ENCODE measurements at regions not wholly inside any gene's neighbourhood (a gene's known extent, or its start where the extent isn't known, plus 50 kb on each side); places are given as distances from the start of the nearest gene placed in this dataset.
A peak's percentile ranks its signal among the peaks of the same experiment; 100 is the strongest.

DNA sequence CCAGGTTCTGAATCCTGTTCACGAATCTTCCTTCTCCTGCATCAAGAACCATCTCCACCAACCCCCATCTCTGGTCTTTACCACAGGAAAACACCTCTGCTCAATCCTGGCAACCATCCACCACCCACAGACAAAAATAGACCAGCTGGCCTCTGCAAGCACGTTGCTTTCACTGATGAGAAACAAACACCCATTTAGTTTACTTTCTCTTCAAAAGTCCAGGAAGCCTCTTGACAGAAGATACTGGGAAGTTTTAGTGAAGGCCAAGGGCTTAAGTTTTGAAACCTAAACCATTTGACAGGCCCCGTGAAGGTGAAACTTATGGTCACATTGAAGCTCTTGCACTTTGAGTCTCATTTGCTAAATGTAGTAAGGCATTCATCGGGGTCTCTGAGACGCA is 122.6 kb upstream of the PPP2R5A start:
- DNase-seq, result peak; percentile 31 to 76
- peak; percentile 32 to 69 (median 57) for ATAC-seq
- peaks cover 5 to 52% (median 39%) of the 10 kb centered on the region in 9 donors for H3K4me1 ChIP-seq
- no peaks in the 10 kb centered on the region for H3K27me3 ChIP-seq
- no peaks in the 10 kb centered on the region for H3K36me3 ChIP-seq
- peak overlapping the region in 9 of 10 donors; percentile 3 to 81 (median 42) for H3K27ac ChIP-seq
- TF ChIP-seq, protein P1, sequence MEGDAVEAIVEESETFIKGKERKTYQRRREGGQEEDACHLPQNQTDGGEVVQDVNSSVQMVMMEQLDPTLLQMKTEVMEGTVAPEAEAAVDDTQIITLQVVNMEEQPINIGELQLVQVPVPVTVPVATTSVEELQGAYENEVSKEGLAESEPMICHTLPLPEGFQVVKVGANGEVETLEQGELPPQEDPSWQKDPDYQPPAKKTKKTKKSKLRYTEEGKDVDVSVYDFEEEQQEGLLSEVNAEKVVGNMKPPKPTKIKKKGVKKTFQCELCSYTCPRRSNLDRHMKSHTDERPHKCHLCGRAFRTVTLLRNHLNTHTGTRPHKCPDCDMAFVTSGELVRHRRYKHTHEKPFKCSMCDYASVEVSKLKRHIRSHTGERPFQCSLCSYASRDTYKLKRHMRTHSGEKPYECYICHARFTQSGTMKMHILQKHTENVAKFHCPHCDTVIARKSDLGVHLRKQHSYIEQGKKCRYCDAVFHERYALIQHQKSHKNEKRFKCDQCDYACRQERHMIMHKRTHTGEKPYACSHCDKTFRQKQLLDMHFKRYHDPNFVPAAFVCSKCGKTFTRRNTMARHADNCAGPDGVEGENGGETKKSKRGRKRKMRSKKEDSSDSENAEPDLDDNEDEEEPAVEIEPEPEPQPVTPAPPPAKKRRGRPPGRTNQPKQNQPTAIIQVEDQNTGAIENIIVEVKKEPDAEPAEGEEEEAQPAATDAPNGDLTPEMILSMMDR (IDR thresholded peaks at IDR 0.05), result no peak
- 18 to 26% methylated on average over 5 of the region's 5 CpGs for WGBS, 2 donors
- no peak overlapping the region for H3K4me3 ChIP-seq
- no peaks in the 10 kb centered on the region for H3K9me3 ChIP-seq
- intact Hi-C loops (cut with DNase I), result loop anchor here in 4 of 10 donors (5.0 to 10.0 kb wide), 5 partner anchors 75 to 125 kb away; partner anchors contain the start of gene PPP2R5A (in 2 of the 4)

DNA sequence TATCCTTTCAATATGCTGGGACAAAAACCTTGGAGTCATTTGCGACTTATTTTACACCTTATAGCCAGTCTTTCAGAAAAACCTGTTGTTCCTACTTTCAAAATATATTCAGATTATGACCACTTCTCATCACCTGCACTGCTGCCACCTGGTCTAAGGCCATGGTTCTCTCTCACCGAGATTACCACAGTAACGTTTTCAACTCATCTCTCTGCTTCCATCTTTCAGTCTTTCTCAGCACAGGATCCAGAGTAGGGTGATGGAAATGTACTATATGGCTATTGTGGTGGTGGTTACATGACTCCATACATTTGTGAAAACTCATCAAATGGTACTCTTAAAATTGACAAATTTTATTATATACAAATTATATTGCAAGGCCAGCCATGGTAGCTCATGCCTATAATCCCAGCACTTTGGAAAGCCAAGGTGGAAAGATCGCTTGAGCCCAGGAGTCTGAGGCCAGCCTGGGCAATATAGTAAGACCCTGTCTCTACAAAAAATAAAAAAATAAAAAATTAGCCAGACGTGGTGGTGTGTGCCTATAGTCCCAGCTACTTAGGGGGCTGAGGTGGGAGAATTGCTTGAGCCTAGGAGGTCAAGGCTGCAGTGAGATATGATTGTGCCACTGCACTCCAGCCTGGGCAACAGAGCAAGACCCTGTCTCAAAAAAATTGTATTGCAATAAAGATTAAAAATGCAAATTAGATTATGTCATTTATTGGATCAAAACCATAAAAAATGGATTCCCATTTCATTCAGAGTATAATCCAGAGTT is 120.9 kb upstream of the PPP2R5A start:
- TF ChIP-seq, protein P1 (IDR thresholded peaks at IDR 0.05), result no peak
- no peak overlapping the region for H3K4me3 ChIP-seq
- no peaks in the 10 kb centered on the region for H3K36me3 ChIP-seq
- no peak for ATAC-seq
- H3K4me1 ChIP-seq, result peaks cover 5 to 57% (median 39%) of the 10 kb centered on the region in 9 donors
- H3K27ac ChIP-seq, result no peak overlapping the region
- no peaks in the 10 kb centered on the region for H3K9me3 ChIP-seq
- intact Hi-C loops (cut with DNase I), result loop anchor here in 4 of 10 donors (5.0 to 10.0 kb wide), 5 partner anchors 77 to 123 kb away; partner anchors contain the start of gene PPP2R5A (in 2 of the 4)
- no peaks in the 10 kb centered on the region for H3K27me3 ChIP-seq
- 96 to 98% methylated on average over 5 of the region's 5 CpGs for WGBS, 2 donors
- DNase-seq, result no peak

DNA sequence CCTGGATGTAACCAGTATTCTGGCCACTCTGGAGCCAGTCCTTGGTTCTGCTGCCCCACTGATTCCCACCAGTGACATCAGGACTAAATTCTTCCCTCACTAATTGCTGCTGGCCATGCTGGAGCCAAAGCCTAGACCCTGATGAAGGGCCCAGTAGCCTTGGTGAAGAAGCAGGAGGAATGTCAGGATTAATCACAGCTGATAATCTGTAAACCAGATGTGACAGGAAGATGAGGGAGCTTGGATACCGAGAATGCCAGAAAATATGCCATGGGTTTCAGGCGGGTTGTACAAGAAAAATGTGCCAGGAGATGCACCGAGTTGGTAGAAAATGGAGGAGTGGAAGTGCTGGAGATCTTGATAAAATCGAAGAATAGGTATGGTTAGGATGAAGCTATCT is 119.0 kb upstream of the PPP2R5A start:
- TF ChIP-seq, protein P1 (IDR thresholded peaks at IDR 0.05), result no peak
- WGBS, 2 donors, result 57 to 80% methylated on average over 4 of the region's 4 CpGs
- ATAC-seq (no peak), DNase-seq (no peak)
- Histone ChIP-seq H3K4me3 (no peak overlapping the region), H3K27ac (peak overlapping the region in 7 of 10 donors; percentile 10 to 58 (median 50)), H3K4me1 (peaks cover 5 to 52% (median 36%) of the 10 kb centered on the region in 9 donors), H3K36me3 (no peaks in the 10 kb centered on the region), H3K27me3 (no peaks in the 10 kb centered on the region), H3K9me3 (no peaks in the 10 kb centered on the region)
- intact Hi-C loops (cut with DNase I), result loop anchor here in 2 of 10 donors (1.0 to 10.0 kb wide), 4 partner anchors 79 to 123 kb away; partner anchors contain the start of gene PPP2R5A (in 1 of the 2)

DNA sequence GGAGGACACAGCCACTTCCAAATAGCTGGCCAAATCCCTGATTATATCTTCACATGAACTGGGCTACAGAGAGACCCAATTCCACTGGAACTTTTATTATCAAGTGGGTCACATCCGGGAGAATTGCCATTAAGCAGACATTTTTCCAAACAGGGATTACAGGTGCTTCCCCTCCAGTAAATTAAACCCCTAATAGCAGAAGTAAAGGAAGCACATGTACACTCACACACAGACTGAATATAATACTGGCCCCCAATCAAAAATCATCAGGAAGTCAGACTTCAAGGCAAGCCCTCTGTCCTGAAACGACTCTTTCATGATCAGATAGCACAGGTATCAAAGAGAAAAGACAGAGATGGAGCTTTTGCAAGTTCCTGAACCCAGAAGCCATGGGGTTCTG is 118.6 kb upstream of the PPP2R5A start:
- peak; percentile 66 to 92 (median 80) for ATAC-seq
- Histone ChIP-seq H3K36me3 (no peaks in the 10 kb centered on the region), H3K27me3 (no peaks in the 10 kb centered on the region), H3K4me3 (no peak overlapping the region), H3K9me3 (no peaks in the 10 kb centered on the region), H3K4me1 (peaks cover 4 to 48% (median 32%) of the 10 kb centered on the region in 9 donors), H3K27ac (peak overlapping the region in 8 of 10 donors; percentile 17 to 66 (median 54))
- peak in 1 of 2 donors; percentile 15 for DNase-seq
- 21 to 32% methylated on average over 2 of the region's 2 CpGs for WGBS, 2 donors
- intact Hi-C loops (cut with DNase I), result loop anchor here in 2 of 10 donors (1.0 to 10.0 kb wide), 4 partner anchors 78 to 123 kb away; partner anchors contain the start of gene PPP2R5A (in 1 of the 2)
- TF ChIP-seq, protein P1 (IDR thresholded peaks at IDR 0.05), result no peak
